Mesothelial cell of epicardium (in vitro differentiated cells): ENCODE measurements at regions not wholly inside any gene's neighbourhood (a gene's known extent, or its start where the extent isn't known, plus 50 kb on each side); places are given as distances from the start of the nearest gene placed in this dataset.

Experiments
- DNase-seq, 2 experiments: peaks; one replicate each; pipeline ENCODE4 v3.0.0; 2021; ENCODE audit warnings: low spot score in 2 of 2; ENCODE audit not compliant: unreplicated experiment in 2 of 2
- H3K27ac Mint-ChIP-seq: 2 replicates; pipeline ENCODE4 v1.8.0; 2021; ENCODE audit warnings: mixed read lengths
- H3K27me3 Mint-ChIP-seq: 2 replicates; pipeline ENCODE4 v1.8.0; 2021; ENCODE audit warnings: low read depth, mixed read lengths
- H3K36me3 Mint-ChIP-seq: 2 replicates; pipeline ENCODE4 v1.8.0; 2021; ENCODE audit warnings: mixed read lengths
- H3K4me1 Mint-ChIP-seq: 2 replicates; pipeline ENCODE4 v1.8.0; 2021; ENCODE audit warnings: mixed read lengths
- H3K4me3 Mint-ChIP-seq: 2 replicates; pipeline ENCODE4 v1.8.0; 2021; ENCODE audit warnings: mild to moderate bottlenecking, moderate library complexity, mixed read lengths
- H3K9me3 Mint-ChIP-seq: 2 replicates; pipeline ENCODE4 v1.8.0; 2021; ENCODE audit warnings: mixed read lengths
- TF ChIP-seq, protein P1 (sequence below): fragments of 200-600 bp; sonication (generic); IDR thresholded peaks from one replicate; pipeline ENCODE4 v1.5.0; 2021; ENCODE audit warnings: antibody characterized with exemption; ENCODE audit not compliant: unreplicated experiment

DNA sequence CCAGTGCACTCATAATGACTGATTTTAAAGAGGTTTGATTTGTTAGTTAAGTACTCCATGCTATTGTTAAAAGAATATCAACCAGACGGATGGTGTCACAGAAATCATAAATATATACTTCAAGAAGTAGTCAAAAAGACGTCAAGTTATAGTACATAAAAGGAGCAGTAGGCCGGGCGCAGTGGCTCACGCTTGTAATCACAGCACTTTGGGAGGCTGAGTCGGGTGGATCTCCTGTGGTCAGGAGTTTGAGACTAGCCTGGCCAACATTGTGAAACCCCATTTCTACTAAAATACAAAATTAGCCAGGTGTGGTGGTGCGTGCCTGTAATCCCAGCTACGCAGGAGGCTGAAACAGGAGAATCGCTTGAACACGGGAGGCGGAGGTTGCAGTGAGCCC lies 721.7 kb downstream of the JRKL start:
- no peak overlapping the region for H3K27ac Mint-ChIP-seq
- TF ChIP-seq, protein P1, sequence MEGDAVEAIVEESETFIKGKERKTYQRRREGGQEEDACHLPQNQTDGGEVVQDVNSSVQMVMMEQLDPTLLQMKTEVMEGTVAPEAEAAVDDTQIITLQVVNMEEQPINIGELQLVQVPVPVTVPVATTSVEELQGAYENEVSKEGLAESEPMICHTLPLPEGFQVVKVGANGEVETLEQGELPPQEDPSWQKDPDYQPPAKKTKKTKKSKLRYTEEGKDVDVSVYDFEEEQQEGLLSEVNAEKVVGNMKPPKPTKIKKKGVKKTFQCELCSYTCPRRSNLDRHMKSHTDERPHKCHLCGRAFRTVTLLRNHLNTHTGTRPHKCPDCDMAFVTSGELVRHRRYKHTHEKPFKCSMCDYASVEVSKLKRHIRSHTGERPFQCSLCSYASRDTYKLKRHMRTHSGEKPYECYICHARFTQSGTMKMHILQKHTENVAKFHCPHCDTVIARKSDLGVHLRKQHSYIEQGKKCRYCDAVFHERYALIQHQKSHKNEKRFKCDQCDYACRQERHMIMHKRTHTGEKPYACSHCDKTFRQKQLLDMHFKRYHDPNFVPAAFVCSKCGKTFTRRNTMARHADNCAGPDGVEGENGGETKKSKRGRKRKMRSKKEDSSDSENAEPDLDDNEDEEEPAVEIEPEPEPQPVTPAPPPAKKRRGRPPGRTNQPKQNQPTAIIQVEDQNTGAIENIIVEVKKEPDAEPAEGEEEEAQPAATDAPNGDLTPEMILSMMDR: no peak
- DNase-seq: no peak
- H3K9me3 Mint-ChIP-seq: peaks cover 7% of the 10 kb centered on the region
- no peaks in the 10 kb centered on the region for H3K36me3 Mint-ChIP-seq
- H3K4me3 Mint-ChIP-seq: no peak overlapping the region
- H3K4me1 Mint-ChIP-seq: no peaks in the 10 kb centered on the region
- H3K27me3 Mint-ChIP-seq: peaks cover 46% of the 10 kb centered on the region

DNA sequence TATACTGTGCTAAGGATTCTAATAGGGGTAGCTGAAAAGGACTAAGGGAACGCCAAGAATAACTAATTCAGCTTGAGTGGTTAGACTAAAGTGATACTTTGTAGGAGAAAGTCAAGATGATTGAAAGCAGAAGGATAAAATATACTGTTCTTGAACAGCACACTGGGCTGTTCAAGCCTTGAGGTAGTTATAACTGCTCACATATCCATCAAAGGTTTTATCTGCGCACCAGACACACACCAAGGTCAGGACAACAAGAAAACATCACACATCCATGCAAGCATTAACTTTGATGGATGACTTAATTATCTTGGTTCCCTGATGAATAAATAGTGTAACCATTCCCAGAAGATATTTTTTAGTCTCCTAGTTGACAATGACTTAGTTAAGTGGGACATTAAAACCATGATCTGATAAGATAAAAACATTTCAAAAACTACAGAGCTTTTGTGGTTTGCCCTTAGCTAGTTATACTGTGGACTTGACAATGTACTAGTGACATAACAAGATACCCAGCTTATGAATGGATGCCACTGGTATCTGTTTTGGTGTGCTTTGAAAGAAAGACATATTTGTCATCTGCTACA lies 728.9 kb downstream of the JRKL start:
- no peak overlapping the region for H3K27ac Mint-ChIP-seq

DNA sequence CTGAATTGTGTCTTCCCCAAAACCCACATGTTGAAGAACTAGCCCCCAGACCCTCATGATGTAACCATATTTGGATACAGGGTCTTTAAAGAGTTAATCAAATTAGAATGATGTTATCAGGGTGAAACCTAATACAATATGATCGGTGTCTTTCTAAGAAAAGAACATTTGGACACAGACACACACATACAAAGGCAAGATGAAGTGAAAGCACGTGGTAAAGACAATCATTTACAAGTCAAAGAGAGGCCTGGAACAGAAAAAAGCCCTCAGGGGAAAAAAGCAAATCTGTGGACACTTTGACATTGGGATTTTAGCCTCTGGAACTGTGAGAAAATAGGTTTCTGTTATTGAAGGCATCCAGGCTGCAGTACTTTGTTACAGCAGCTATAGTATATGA lies 733.4 kb downstream of the JRKL start:
- TF ChIP-seq, protein P1: no peak
- Mint-ChIP-seq H3K4me1 (peaks cover 10% of the 10 kb centered on the region), H3K27me3 (peaks cover 7% of the 10 kb centered on the region), H3K4me3 (no peak overlapping the region), H3K9me3 (peaks cover 15% of the 10 kb centered on the region), H3K27ac (no peak overlapping the region), H3K36me3 (peaks cover 8% of the 10 kb centered on the region)
- DNase-seq: no peak

More for the DNA sequence above, 728.9 kb downstream of the JRKL start:
- Mint-ChIP-seq H3K4me3 (no peak overlapping the region), H3K4me1 (peaks cover 10% of the 10 kb centered on the region), H3K36me3 (peaks cover 2% of the 10 kb centered on the region), H3K27me3 (peaks cover 4% of the 10 kb centered on the region), H3K9me3 (no peaks in the 10 kb centered on the region)
- DNase-seq: no peak
- TF ChIP-seq, protein P1: no peak

DNA sequence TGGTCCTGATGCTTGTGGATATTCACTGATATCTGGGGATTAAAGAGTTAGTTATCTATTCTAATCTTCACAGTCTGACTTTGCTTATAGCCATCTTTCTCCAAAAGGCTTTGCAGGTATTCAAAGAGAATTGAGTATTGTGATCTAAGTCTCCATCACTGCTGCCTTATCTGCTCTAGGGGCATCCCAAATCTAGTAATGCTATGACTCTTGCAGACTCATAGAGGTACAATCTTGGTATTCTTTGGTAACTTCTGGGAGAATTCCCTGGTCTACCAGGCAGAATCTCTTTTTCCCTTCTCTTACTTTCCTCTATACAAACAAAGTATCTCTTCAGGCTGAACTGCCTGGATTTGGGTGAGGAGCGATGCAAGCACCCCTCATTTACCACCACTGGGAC lies 746.3 kb downstream of the JRKL start:
- no peaks in the 10 kb centered on the region for H3K27me3 Mint-ChIP-seq
- no peak for DNase-seq
- no peak overlapping the region for H3K27ac Mint-ChIP-seq
- no peaks in the 10 kb centered on the region for H3K4me1 Mint-ChIP-seq
- peaks cover 57% of the 10 kb centered on the region for H3K9me3 Mint-ChIP-seq
- TF ChIP-seq, protein P1: no peak
- peaks cover 14% of the 10 kb centered on the region for H3K36me3 Mint-ChIP-seq
- H3K4me3 Mint-ChIP-seq: no peak overlapping the region

DNA sequence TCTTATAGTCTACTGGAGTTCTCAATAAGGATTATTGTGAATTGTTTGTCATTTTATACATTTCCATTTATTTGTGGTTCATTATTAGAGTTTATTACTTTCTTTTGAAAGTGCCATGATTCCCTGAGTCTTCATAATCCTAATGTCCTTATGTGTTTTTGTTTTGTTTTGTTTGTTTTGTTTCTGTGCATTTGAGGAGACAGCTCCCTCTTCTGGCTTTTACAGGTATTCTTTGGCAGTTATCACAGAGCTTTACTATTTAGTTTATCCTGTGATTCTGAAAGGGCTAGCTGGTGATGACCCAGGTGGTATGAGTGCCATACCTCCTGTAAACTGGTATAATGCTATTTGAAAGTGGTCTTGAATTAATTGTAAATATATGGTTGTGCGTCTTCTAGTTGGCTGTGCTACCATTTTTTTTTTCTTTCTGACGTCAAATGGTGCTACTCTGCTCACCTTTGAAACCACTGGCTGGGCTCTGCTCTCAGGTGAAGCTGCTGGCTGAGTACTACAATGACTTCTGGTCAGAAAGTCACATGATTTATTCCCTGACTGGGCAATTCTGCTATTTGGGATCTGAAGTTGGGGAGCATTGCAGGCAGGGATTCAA lies 751.2 kb downstream of the JRKL start:
- Mint-ChIP-seq H3K4me1 (no peaks in the 10 kb centered on the region), H3K4me3 (no peak overlapping the region), H3K27ac (no peak overlapping the region), H3K27me3 (no peaks in the 10 kb centered on the region), H3K36me3 (peaks cover 14% of the 10 kb centered on the region), H3K9me3 (peaks cover 46% of the 10 kb centered on the region)
- TF ChIP-seq, protein P1: no peak
- no peak for DNase-seq
